Suprapubic skin (tissue), 3 donors: ENCODE measurements at regions not wholly inside any gene's neighbourhood (a gene's known extent, or its start where the extent isn't known, plus 50 kb on each side); places are given as distances from the start of the nearest gene placed in this dataset.

Source experiments
- POLR2AphosphoS5 ChIP-seq, 3 donors: sonication (generic); formaldehyde crosslinking; IDR thresholded peaks; one replicate each; pipeline ENCODE4 v1.6.1; 2017; ENCODE audit warnings: antibody characterized with exemption in 3 of 3
- TF ChIP-seq, protein P1 (sequence below), 2 donors: fragments of 200-600 bp in 1 of 2; fragments of 450-650 bp in 1 of 2; sonication (generic) in 1 of 2; IDR thresholded peaks; one replicate each; pipeline ENCODE4 v1.5.1; 2016 to 2019; ENCODE audit warnings: antibody characterized with exemption in 2 of 2, mild to moderate bottlenecking in 1 of 2, moderate library complexity in 1 of 2

DNA sequence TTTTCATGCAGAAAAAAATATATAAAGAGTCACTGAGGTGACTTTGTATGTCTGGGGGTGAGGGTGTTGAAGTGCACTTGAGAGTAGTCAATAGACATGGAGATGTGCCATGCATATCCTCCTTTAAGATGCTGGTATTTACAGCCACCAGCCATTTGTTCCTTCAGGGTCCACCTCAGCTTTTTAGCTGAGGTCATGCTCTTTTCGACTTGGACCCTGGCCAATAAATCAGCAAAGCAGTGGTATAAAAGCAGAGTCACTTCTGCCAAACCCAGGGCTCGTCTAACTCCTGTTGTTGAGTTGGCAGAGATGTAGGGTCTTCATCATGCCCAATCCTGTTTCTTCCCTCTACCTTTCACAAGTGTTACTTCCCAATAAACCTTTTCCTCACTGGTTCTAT is 75.1 kb upstream of the OSTN start:
- no peak for TF ChIP-seq POLR2AphosphoS5 (IDR thresholded peaks at IDR 0.05)
- TF ChIP-seq, protein P1, sequence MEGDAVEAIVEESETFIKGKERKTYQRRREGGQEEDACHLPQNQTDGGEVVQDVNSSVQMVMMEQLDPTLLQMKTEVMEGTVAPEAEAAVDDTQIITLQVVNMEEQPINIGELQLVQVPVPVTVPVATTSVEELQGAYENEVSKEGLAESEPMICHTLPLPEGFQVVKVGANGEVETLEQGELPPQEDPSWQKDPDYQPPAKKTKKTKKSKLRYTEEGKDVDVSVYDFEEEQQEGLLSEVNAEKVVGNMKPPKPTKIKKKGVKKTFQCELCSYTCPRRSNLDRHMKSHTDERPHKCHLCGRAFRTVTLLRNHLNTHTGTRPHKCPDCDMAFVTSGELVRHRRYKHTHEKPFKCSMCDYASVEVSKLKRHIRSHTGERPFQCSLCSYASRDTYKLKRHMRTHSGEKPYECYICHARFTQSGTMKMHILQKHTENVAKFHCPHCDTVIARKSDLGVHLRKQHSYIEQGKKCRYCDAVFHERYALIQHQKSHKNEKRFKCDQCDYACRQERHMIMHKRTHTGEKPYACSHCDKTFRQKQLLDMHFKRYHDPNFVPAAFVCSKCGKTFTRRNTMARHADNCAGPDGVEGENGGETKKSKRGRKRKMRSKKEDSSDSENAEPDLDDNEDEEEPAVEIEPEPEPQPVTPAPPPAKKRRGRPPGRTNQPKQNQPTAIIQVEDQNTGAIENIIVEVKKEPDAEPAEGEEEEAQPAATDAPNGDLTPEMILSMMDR (IDR thresholded peaks at IDR 0.05), result no peak
